GM12864 (cell line): ENCODE measurements at regions not wholly inside any gene's neighbourhood (a gene's known extent, or its start where the extent isn't known, plus 50 kb on each side); places are given as distances from the start of the nearest gene placed in this dataset.

Source experiments
- DNase-seq: peaks from one replicate; pipeline ENCODE4 v3.0.0-alpha.2; 2011; ENCODE audit warnings: low read depth
- H3K4me3 ChIP-seq: 2 replicates; pipeline ENCODE4 v1.5.1; 2011; ENCODE audit warnings: mild to moderate bottlenecking, low read depth, low read length, control low read depth
- TF ChIP-seq, protein P1 (sequence below): IDR thresholded peaks from 2 replicates; pipeline ENCODE4 v1.5.1; 2011; ENCODE audit warnings: low read depth, mild to moderate bottlenecking, moderate library complexity, low read length, control low read depth, inconsistent platforms; ENCODE audit errors: missing control alignments

- no peak for DNase-seq
- TF ChIP-seq, protein P1, sequence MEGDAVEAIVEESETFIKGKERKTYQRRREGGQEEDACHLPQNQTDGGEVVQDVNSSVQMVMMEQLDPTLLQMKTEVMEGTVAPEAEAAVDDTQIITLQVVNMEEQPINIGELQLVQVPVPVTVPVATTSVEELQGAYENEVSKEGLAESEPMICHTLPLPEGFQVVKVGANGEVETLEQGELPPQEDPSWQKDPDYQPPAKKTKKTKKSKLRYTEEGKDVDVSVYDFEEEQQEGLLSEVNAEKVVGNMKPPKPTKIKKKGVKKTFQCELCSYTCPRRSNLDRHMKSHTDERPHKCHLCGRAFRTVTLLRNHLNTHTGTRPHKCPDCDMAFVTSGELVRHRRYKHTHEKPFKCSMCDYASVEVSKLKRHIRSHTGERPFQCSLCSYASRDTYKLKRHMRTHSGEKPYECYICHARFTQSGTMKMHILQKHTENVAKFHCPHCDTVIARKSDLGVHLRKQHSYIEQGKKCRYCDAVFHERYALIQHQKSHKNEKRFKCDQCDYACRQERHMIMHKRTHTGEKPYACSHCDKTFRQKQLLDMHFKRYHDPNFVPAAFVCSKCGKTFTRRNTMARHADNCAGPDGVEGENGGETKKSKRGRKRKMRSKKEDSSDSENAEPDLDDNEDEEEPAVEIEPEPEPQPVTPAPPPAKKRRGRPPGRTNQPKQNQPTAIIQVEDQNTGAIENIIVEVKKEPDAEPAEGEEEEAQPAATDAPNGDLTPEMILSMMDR, result no peak
- H3K4me3 ChIP-seq, result no peak overlapping the region
Observed at GRCh38 chr4:116016201-116016600, 902.8 kb upstream of the NDST4 start.

DNA sequence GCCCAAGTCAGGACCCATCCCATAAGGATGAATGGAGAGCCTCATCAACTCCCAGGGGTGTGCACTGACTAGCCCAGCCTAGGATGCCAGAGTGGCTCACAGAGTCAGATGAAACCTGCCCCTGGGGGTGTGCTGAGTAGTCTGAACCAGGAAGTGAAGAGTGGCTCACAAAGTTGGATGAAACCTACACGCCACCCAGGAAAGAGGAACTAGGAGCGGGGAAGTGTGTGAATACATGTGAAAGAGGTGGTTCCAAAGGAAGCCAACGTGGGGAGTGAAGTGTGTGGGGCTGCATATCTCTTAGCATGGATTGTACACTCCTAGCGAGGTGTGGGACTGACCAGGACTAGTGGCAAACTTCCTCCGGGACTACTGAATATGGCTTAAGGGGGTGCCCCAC, 902.1 kb upstream of the NDST4 start:
- H3K4me3 ChIP-seq, result no peak overlapping the region
- TF ChIP-seq, protein P1, result no peak
- DNase-seq, result no peak

- TF ChIP-seq, protein P1, result no peak
- H3K4me3 ChIP-seq, result no peak overlapping the region
- DNase-seq, result no peak
Observed at GRCh38 chr4:116015062-116015461, 901.6 kb upstream of the NDST4 start.

DNA sequence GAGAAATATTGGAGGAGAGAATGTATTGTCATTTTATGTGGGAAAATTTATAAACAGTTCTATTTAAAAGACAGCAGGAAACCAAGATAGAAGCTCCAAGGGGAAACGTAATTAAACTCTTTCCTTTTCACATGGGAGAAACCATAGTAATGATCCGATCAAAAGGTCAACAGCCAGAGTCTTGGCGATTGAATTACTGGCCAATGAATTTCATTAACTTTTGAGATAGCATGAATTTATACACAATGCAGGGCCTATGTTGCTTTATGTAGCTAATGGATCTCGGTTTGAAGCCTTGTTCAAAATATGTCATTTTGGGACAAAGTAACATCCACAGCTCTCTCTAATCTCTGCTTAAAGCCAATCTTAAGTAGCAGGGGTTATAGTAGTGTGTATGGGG, 897.5 kb upstream of the NDST4 start:
- DNase-seq, result no peak
- TF ChIP-seq, protein P1, result no peak
- no peak overlapping the region for H3K4me3 ChIP-seq

GRCh38 chr4:116005806-116006088, 892.3 kb upstream of the NDST4 start:
- DNase-seq, result no peak
- H3K4me3 ChIP-seq, result no peak overlapping the region

GRCh38 chr4:116005037-116005805, 891.8 kb upstream of the NDST4 start:
- H3K4me3 ChIP-seq, result no peak overlapping the region
- DNase-seq, result no peak
- TF ChIP-seq, protein P1, result no peak

More at GRCh38 chr4:116005806-116006088, 892.3 kb upstream of the NDST4 start:
- TF ChIP-seq, protein P1, result no peak

- TF ChIP-seq, protein P1, result no peak
Observed at GRCh38 chr4:116001291-116001690, 887.9 kb upstream of the NDST4 start.

More at GRCh38 chr4:116001291-116001690, 887.9 kb upstream of the NDST4 start:
- DNase-seq, result no peak
- H3K4me3 ChIP-seq, result no peak overlapping the region
